HCT116 (cell line): ENCODE measurements at regions not wholly inside any gene's neighbourhood (a gene's known extent, or its start where the extent isn't known, plus 50 kb on each side); places are given as distances from the start of the nearest gene placed in this dataset.

Source experiments
- ATAC-seq: fragments of 200-7000 bp; cut with Tn5 transposase; 2 replicates; pipeline ENCODE4 v1.9.1; 2020; ENCODE audit warnings: mild to moderate bottlenecking, moderate library complexity
- BruUV-seq: library from RNA; stranded (reverse); fragments of 400-500 nt; replicated peaks from 2 replicates; lab custom pipeline; 2021; lab: Mats Ljungman, UMichigan
- CTCF ChIA-PET: fragments of 300-600 bp; sonication (Branson Sonifier 250); formaldehyde crosslinking; loops from one replicate; lab custom pipeline; 2021; ENCODE audit warnings: antibody characterized with exemption; lab: Charles Lee
- POLR2A ChIA-PET: fragments of 300-600, 350-600 bp; sonication (Branson Sonifier 250); formaldehyde crosslinking; loops from one replicate; lab custom pipeline; 2021; ENCODE audit warnings: antibody characterized with exemption; lab: Charles Lee
- RAD21 ChIA-PET, 2 experiments: fragments of 300-600 bp; sonication (Branson Sonifier 250); formaldehyde crosslinking; loops; one replicate each; lab custom pipeline; 2023; ENCODE audit warnings: low total read pairs in 2 of 2; ENCODE audit not compliant: uncharacterized antibody in 2 of 2, unreplicated experiment in 2 of 2, low non-redundant PET in 1 of 2; lab: Charles Lee
- DNase-seq: peaks from one replicate; pipeline ENCODE4 v3.0.0-alpha.2; 2010; ENCODE audit warnings: low read depth, low spot score
- H2AFZ ChIP-seq: fragments of 200-600 bp; shearing (Covaris generic), sonication (generic); 2 replicates; pipeline ENCODE4 v1.6.1; 2017; ENCODE audit warnings: low read depth, mixed run types, mixed read lengths, antibody characterized with exemption, low read length; ENCODE audit not compliant: poor library complexity, severe bottlenecking
- H3K27ac ChIP-seq: 2 replicates; pipeline ENCODE4 v1.5.1; 2012; ENCODE audit warnings: low read depth, low read length
- H3K27me3 ChIP-seq: fragments of 200-600 bp; sonication (generic); 2 replicates; pipeline ENCODE4 v1.6.1; 2016; ENCODE audit warnings: mixed run types, low read length, mixed read lengths; ENCODE audit not compliant: insufficient read depth
- H3K36me3 ChIP-seq, 2 experiments: fragments of 200-500 bp in 1 of 2; fragments of 200-600 bp in 1 of 2; sonication (Bioruptor generic) in 1 of 2; sonication (generic) in 1 of 2; 2 replicates each; pipeline versions ENCODE4 v1.5.1 to v1.6.1; 2014 to 2016; ENCODE audit warnings: low read length in 2 of 2, inconsistent platforms in 1 of 2, mixed read lengths in 1 of 2, mixed run types in 1 of 2; ENCODE audit not compliant: insufficient read depth in 2 of 2, control insufficient read depth in 1 of 2
- H3K4me1 ChIP-seq, 2 experiments: fragments of 200-600 bp in 1 of 2; sonication (generic) in 1 of 2; 2 replicates each; pipeline versions ENCODE4 v1.5.1 to v1.6.1; 2012 to 2017; ENCODE audit warnings: low read length in 2 of 2, inconsistent platforms in 1 of 2, mild to moderate bottlenecking in 1 of 2, mixed read lengths in 1 of 2, mixed run types in 1 of 2, moderate library complexity in 1 of 2; ENCODE audit not compliant: insufficient read depth in 2 of 2, control insufficient read depth in 1 of 2
- H3K4me2 ChIP-seq: fragments of 200-600 bp; sonication (generic); 2 replicates; pipeline ENCODE4 v1.6.1; 2017; ENCODE audit warnings: mixed run types, low read length, mixed read lengths
- H3K4me3 ChIP-seq, 2 experiments: fragments of 200-600 bp in 1 of 2; sonication (generic) in 1 of 2; replicated peaks in 1 of 2; 2 replicates each; pipeline ENCODE4 v1.5.1; 2011 to 2016; ENCODE audit warnings: low read length in 2 of 2, control low read depth in 1 of 2, low read depth in 1 of 2, mild to moderate bottlenecking in 1 of 2, mixed read lengths in 1 of 2, mixed run types in 1 of 2
- H3K79me2 ChIP-seq: fragments of 200-600 bp; sonication (generic); 2 replicates; pipeline ENCODE4 v1.6.1; 2017; ENCODE audit warnings: mild to moderate bottlenecking, mixed run types, low read length, moderate library complexity, mixed read lengths; ENCODE audit not compliant: insufficient read depth
- H3K9ac ChIP-seq: fragments of 200-600 bp; sonication (generic); 2 replicates; pipeline ENCODE4 v1.6.1; 2016; ENCODE audit warnings: low read length, mixed read lengths
- H3K9me2 ChIP-seq: fragments of 200-600 bp; sonication (generic), shearing (Covaris generic); 2 replicates; pipeline ENCODE4 v1.6.1; 2017; ENCODE audit warnings: mixed run types, mild to moderate bottlenecking, moderate library complexity; ENCODE audit not compliant: insufficient read depth
- H3K9me3 ChIP-seq, 2 experiments: fragments of 200-500 bp in 1 of 2; fragments of 200-600 bp in 1 of 2; sonication (Bioruptor generic) in 1 of 2; sonication (generic) in 1 of 2; 2 replicates each; pipeline ENCODE4 v1.6.1; 2014 to 2017; ENCODE audit warnings: low read length in 2 of 2, mixed read lengths in 2 of 2, inconsistent platforms in 1 of 2, low read depth in 1 of 2, mild to moderate bottlenecking in 1 of 2, mixed run types in 1 of 2, moderate library complexity in 1 of 2; ENCODE audit not compliant: control insufficient read depth in 1 of 2, insufficient read depth in 1 of 2
- H4K20me1 ChIP-seq: fragments of 200-600 bp; sonication (generic), shearing (Covaris generic); 2 replicates; pipeline ENCODE4 v1.6.1; 2017; ENCODE audit warnings: mixed run types, mild to moderate bottlenecking, moderate library complexity; ENCODE audit not compliant: insufficient read depth
- EGR1 ChIP-seq: IDR thresholded peaks from 2 replicates; pipeline ENCODE4 v1.6.1; 2012; ENCODE audit warnings: low read depth
- ELF1 ChIP-seq: IDR thresholded peaks from 2 replicates; pipeline ENCODE4 v1.6.1; 2012; ENCODE audit warnings: low read depth, borderline replicate concordance
- SRF ChIP-seq: IDR thresholded peaks from 2 replicates; pipeline ENCODE4 v1.6.1; 2012; ENCODE audit warnings: low read depth
- TCF7L2 ChIP-seq: IDR thresholded peaks from 2 replicates; pipeline ENCODE4 v1.7.0; 2011; ENCODE audit warnings: borderline replicate concordance, inconsistent platforms; ENCODE audit not compliant: insufficient read depth, insufficient read length; ENCODE audit errors: extremely low read depth
- YY1 ChIP-seq: IDR thresholded peaks from 2 replicates; pipeline ENCODE4 v1.6.1; 2011; ENCODE audit warnings: low read length, low read depth, moderate library complexity, mild to moderate bottlenecking; ENCODE audit not compliant: insufficient replicate concordance; ENCODE audit errors: extremely low read depth
- intact Hi-C: fragments of 100-400 bp; cut with micrococcal nuclease; formaldehyde crosslinking; loops from 2 replicates; pipeline ENCODE4 v1.10.0; 2022
- TF ChIP-seq, protein P1 (sequence below): IDR thresholded peaks from 2 replicates; pipeline ENCODE4 v1.6.1; 2012; ENCODE audit warnings: low read depth
- TF ChIP-seq, protein P2 (sequence below): IDR thresholded peaks from 2 replicates; pipeline ENCODE4 v1.6.1; 2012

DNA sequence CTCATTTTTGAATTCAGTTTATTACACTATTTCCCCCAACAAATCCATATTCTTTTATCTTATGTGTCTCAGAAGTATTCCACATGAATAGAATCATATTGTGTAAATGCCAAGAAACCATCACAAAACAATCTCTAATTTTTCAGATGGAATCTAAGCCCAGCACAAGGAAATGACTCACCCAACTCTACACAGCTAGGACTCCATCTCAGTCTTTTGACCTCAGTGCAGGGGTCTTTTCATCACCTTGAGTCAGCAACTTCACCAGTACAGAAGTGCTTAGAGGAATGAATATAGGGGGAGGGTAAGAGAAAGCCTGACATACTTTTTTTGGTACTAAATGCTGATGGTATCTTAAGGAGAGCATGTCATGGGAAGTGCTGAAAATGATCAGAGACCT lies 169.3 kb upstream of the LRRN1 start:
- H3K9me2 ChIP-seq: no peaks in the 10 kb centered on the region
- no peaks in the 10 kb centered on the region for H3K36me3 ChIP-seq
- peaks cover 7 to 27% of the 10 kb centered on the region in 2 experiments; a peak in 2 of 4 replicates for H3K9me3 ChIP-seq
- H3K27me3 ChIP-seq: no peaks in the 10 kb centered on the region
- CTCF ChIA-PET: no interaction called here
- no peak overlapping the region for H3K9ac ChIP-seq
- no peaks in the 10 kb centered on the region for H4K20me1 ChIP-seq
- TF ChIP-seq ELF1: no peak
- no peak for TF ChIP-seq TCF7L2
- no peak for TF ChIP-seq YY1
- TF ChIP-seq SRF: no peak
- TF ChIP-seq EGR1: no peak
- TF ChIP-seq, protein P1, sequence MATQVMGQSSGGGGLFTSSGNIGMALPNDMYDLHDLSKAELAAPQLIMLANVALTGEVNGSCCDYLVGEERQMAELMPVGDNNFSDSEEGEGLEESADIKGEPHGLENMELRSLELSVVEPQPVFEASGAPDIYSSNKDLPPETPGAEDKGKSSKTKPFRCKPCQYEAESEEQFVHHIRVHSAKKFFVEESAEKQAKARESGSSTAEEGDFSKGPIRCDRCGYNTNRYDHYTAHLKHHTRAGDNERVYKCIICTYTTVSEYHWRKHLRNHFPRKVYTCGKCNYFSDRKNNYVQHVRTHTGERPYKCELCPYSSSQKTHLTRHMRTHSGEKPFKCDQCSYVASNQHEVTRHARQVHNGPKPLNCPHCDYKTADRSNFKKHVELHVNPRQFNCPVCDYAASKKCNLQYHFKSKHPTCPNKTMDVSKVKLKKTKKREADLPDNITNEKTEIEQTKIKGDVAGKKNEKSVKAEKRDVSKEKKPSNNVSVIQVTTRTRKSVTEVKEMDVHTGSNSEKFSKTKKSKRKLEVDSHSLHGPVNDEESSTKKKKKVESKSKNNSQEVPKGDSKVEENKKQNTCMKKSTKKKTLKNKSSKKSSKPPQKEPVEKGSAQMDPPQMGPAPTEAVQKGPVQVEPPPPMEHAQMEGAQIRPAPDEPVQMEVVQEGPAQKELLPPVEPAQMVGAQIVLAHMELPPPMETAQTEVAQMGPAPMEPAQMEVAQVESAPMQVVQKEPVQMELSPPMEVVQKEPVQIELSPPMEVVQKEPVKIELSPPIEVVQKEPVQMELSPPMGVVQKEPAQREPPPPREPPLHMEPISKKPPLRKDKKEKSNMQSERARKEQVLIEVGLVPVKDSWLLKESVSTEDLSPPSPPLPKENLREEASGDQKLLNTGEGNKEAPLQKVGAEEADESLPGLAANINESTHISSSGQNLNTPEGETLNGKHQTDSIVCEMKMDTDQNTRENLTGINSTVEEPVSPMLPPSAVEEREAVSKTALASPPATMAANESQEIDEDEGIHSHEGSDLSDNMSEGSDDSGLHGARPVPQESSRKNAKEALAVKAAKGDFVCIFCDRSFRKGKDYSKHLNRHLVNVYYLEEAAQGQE: no peak
- TF ChIP-seq, protein P2, sequence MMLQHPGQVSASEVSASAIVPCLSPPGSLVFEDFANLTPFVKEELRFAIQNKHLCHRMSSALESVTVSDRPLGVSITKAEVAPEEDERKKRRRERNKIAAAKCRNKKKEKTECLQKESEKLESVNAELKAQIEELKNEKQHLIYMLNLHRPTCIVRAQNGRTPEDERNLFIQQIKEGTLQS: no peak
- H3K4me3 ChIP-seq: no peak overlapping the region
- RAD21 ChIA-PET: no interaction called here
- no peak overlapping the region for H2AFZ ChIP-seq
- no peak for ATAC-seq
- POLR2A ChIA-PET: no interaction called here
- no peaks in the 10 kb centered on the region for H3K79me2 ChIP-seq
- intact Hi-C loops: no loop called here
- DNase-seq: no peak
- no peak overlapping the region for H3K4me2 ChIP-seq
- no TSS peak for BruUV-seq
- no peaks in the 10 kb centered on the region for H3K4me1 ChIP-seq
- no peak overlapping the region for H3K27ac ChIP-seq
